ENCODE measurements at regions not wholly inside any gene's neighbourhood (a gene's known extent, or its start where the extent isn't known, plus 50 kb on each side); places are given as distances from the start of the nearest gene placed in this dataset.

DNA sequence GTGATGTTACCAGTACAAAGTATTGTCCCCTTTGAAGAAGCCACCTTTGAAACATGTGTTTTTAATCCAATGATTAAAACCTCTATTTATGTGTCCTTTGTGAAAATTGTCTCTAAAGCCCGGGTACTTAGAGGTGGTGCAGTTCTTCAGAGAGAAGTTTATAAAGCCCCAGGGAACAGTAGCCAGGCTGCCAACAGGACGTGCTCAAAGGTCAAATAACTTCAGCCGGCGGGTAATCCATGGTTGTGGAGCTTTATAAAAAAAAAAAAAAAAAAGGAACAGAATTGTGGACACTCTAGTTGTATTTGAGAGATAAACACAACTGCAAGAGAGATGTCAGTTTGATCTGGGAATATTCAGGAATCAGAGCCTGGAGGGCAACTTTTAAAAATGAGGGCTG lies 57.9 kb upstream of the CTNND2 start:
- no peak for TF ChIP-seq YY1 (IDR thresholded peaks at IDR 0.05; ENCODE audit: insufficient read depth, insufficient read length)
- no peak for TF ChIP-seq ZNF274 (IDR thresholded peaks at IDR 0.05; ENCODE audit: low read depth, low read length)
- no peak for TF ChIP-seq SUZ12 (IDR thresholded peaks at IDR 0.05; ENCODE audit: extremely low read depth, insufficient read depth, insufficient read length)

Data from NT2/D1 (cell line).